ENCODE measurements at regions not wholly inside any gene's neighbourhood (a gene's known extent, or its start where the extent isn't known, plus 50 kb on each side); places are given as distances from the start of the nearest gene placed in this dataset.
"Not testable (repeated sequence)": the region's sequence is repeated elsewhere in the genome, so short reads cannot be mapped to it uniquely, and the experiment has no call there.

- H3K4me1 Mint-ChIP-seq = no peaks in the 10 kb centered on the region
- H3K4me3 Mint-ChIP-seq = no peak overlapping the region
- H3K27me3 Mint-ChIP-seq = no peaks in the 10 kb centered on the region
- H3K36me3 Mint-ChIP-seq = peaks cover 1% of the 10 kb centered on the region
- no peak overlapping the region for H3K27ac Mint-ChIP-seq
- peaks cover 7 to 21% (median 8%) of the 10 kb centered on the region in 3 donors for H3K9me3 Mint-ChIP-seq
Measured at GRCh38 chr5:10030219-10030831, 219.4 kb downstream of the ATPSCKMT start.

- Mint-ChIP-seq H3K4me1 (no peaks in the 10 kb centered on the region), H3K36me3 (peaks cover 2% of the 10 kb centered on the region), H3K4me3 (no peak overlapping the region), H3K27me3 (no peaks in the 10 kb centered on the region), H3K27ac (no peak overlapping the region), H3K9me3 (peaks cover 12 to 36% (median 16%) of the 10 kb centered on the region in 3 donors)
Measured at GRCh38 chr5:10023494-10023893, 226.2 kb downstream of the ATPSCKMT start.

GRCh38 chr5:10021248-10021647 is 228.4 kb downstream of the ATPSCKMT start:
- Mint-ChIP-seq H3K36me3 (peaks cover 2% of the 10 kb centered on the region), H3K27ac (no peak overlapping the region), H3K4me1 (no peaks in the 10 kb centered on the region), H3K27me3 (peaks cover 2% of the 10 kb centered on the region), H3K4me3 (no peak overlapping the region), H3K9me3 (peaks cover 10 to 31% (median 13%) of the 10 kb centered on the region in 3 donors)

GRCh38 chr5:10019236-10019635 is 230.5 kb downstream of the ATPSCKMT start:
- peaks cover 2% of the 10 kb centered on the region for H3K36me3 Mint-ChIP-seq

GRCh38 chr5:10018201-10019069 is 231.3 kb downstream of the ATPSCKMT start:
- peaks cover 2% of the 10 kb centered on the region for H3K27me3 Mint-ChIP-seq
- peaks cover 2 to 17% (median 9%) of the 10 kb centered on the region in 3 donors for H3K9me3 Mint-ChIP-seq
- no peaks in the 10 kb centered on the region for H3K4me1 Mint-ChIP-seq
- no peak overlapping the region for H3K4me3 Mint-ChIP-seq
- H3K36me3 Mint-ChIP-seq = peaks cover 2% of the 10 kb centered on the region
- no peak overlapping the region for H3K27ac Mint-ChIP-seq

More at GRCh38 chr5:10019236-10019635, 230.5 kb downstream of the ATPSCKMT start:
- peaks cover 2% of the 10 kb centered on the region for H3K27me3 Mint-ChIP-seq
- peaks cover 5 to 20% (median 8%) of the 10 kb centered on the region in 3 donors for H3K9me3 Mint-ChIP-seq
- H3K4me3 Mint-ChIP-seq = no peak overlapping the region
- no peaks in the 10 kb centered on the region for H3K4me1 Mint-ChIP-seq
- H3K27ac Mint-ChIP-seq = no peak overlapping the region

- Mint-ChIP-seq H3K36me3 (peaks cover 2% of the 10 kb centered on the region), H3K4me3 (no peak overlapping the region), H3K27ac (no peak overlapping the region), H3K9me3 (peaks cover 2 to 10% (median 9%) of the 10 kb centered on the region in 3 donors), H3K27me3 (peaks cover 2% of the 10 kb centered on the region), H3K4me1 (no peaks in the 10 kb centered on the region)
Measured at GRCh38 chr5:10017786-10018185, 231.9 kb downstream of the ATPSCKMT start.

- not testable (repeated sequence) for H3K4me1 Mint-ChIP-seq, H3K27me3 Mint-ChIP-seq, H3K36me3 Mint-ChIP-seq, H3K27ac Mint-ChIP-seq, H3K4me3 Mint-ChIP-seq, H3K9me3 Mint-ChIP-seq
Measured at GRCh38 chr5:10016559-10016958, 233.1 kb downstream of the ATPSCKMT start.

- H3K36me3 Mint-ChIP-seq, H3K4me1 Mint-ChIP-seq, H3K27me3 Mint-ChIP-seq, H3K4me3 Mint-ChIP-seq, H3K27ac Mint-ChIP-seq: not testable (repeated sequence)
- H3K9me3 Mint-ChIP-seq = peaks cover 2 to 11% (median 7%) of the 10 kb centered on the region in 3 donors
Measured at GRCh38 chr5:10015681-10016080, 234.0 kb downstream of the ATPSCKMT start.

- H3K4me3 Mint-ChIP-seq = no peak overlapping the region
- no peak overlapping the region for H3K27ac Mint-ChIP-seq
- H3K27me3 Mint-ChIP-seq = no peaks in the 10 kb centered on the region
- H3K9me3 Mint-ChIP-seq = peaks cover 0 to 25% (median 6%) of the 10 kb centered on the region in 3 donors
- H3K36me3 Mint-ChIP-seq = no peaks in the 10 kb centered on the region
- no peaks in the 10 kb centered on the region for H3K4me1 Mint-ChIP-seq
Measured at GRCh38 chr5:10009802-10010201, 239.9 kb downstream of the ATPSCKMT start.

GRCh38 chr5:9987101-9987500 is 262.6 kb downstream of the ATPSCKMT start:
- H3K4me1 Mint-ChIP-seq = no peaks in the 10 kb centered on the region
- H3K9me3 Mint-ChIP-seq = peaks cover 0 to 6% (median 4%) of the 10 kb centered on the region in 3 donors
- H3K4me3 Mint-ChIP-seq = no peak overlapping the region
- no peaks in the 10 kb centered on the region for H3K27me3 Mint-ChIP-seq
- H3K36me3 Mint-ChIP-seq = no peaks in the 10 kb centered on the region
- H3K27ac Mint-ChIP-seq = no peak overlapping the region

- Mint-ChIP-seq H3K4me3 (no peak overlapping the region), H3K27me3 (no peaks in the 10 kb centered on the region), H3K27ac (no peak overlapping the region), H3K36me3 (no peaks in the 10 kb centered on the region), H3K4me1 (no peaks in the 10 kb centered on the region), H3K9me3 (peaks cover under 1 to 9% (median 7%) of the 10 kb centered on the region in 3 donors)
Measured at GRCh38 chr5:9977070-9977469, 272.6 kb downstream of the ATPSCKMT start.

GRCh38 chr5:9976621-9977020 is 273.1 kb downstream of the ATPSCKMT start:
- H3K4me3 Mint-ChIP-seq = no peak overlapping the region
- no peaks in the 10 kb centered on the region for H3K27me3 Mint-ChIP-seq
- peaks cover 0 to 9% (median 7%) of the 10 kb centered on the region in 3 donors for H3K9me3 Mint-ChIP-seq
- no peak overlapping the region for H3K27ac Mint-ChIP-seq
- no peaks in the 10 kb centered on the region for H3K36me3 Mint-ChIP-seq
- H3K4me1 Mint-ChIP-seq = no peaks in the 10 kb centered on the region

GRCh38 chr5:9972059-9972458 is 277.6 kb downstream of the ATPSCKMT start:
- Mint-ChIP-seq H3K27ac (no peak overlapping the region), H3K9me3 (peaks cover 1 to 17% (median 10%) of the 10 kb centered on the region in 3 donors), H3K27me3 (no peaks in the 10 kb centered on the region), H3K4me1 (no peaks in the 10 kb centered on the region), H3K36me3 (no peaks in the 10 kb centered on the region), H3K4me3 (no peak overlapping the region)

GRCh38 chr5:9971301-9971700 is 278.4 kb downstream of the ATPSCKMT start:
- H3K27me3 Mint-ChIP-seq = no peaks in the 10 kb centered on the region
- H3K4me1 Mint-ChIP-seq = no peaks in the 10 kb centered on the region
- H3K9me3 Mint-ChIP-seq = peaks cover 1 to 17% (median 10%) of the 10 kb centered on the region in 3 donors
- H3K4me3 Mint-ChIP-seq = no peak overlapping the region
- H3K27ac Mint-ChIP-seq = no peak overlapping the region
- H3K36me3 Mint-ChIP-seq = no peaks in the 10 kb centered on the region

GRCh38 chr5:9958914-9959313 is 290.8 kb downstream of the ATPSCKMT start:
- no peak overlapping the region for H3K27ac Mint-ChIP-seq
- no peaks in the 10 kb centered on the region for H3K36me3 Mint-ChIP-seq
- no peak overlapping the region for H3K4me3 Mint-ChIP-seq
- peaks cover 0 to 4% (median 2%) of the 10 kb centered on the region in 3 donors for H3K9me3 Mint-ChIP-seq
- no peaks in the 10 kb centered on the region for H3K4me1 Mint-ChIP-seq
- no peaks in the 10 kb centered on the region for H3K27me3 Mint-ChIP-seq

Measured in IgD-negative memory B cell (primary cell).